D721Med (cell line): ENCODE measurements at regions not wholly inside any gene's neighbourhood (a gene's known extent, or its start where the extent isn't known, plus 50 kb on each side); places are given as distances from the start of the nearest gene placed in this dataset.

Experiments
- DNase-seq: peaks from one replicate; pipeline ENCODE4 v3.0.0; 2011; ENCODE audit warnings: low spot score; ENCODE audit not compliant: insufficient read length
- FAIRE-seq: peaks from 2 replicates; lab custom pipeline; 2011; peaks lifted over from hg19 to GRCh38; lab: Jason Lieb, UNC
- CTCF ChIP-seq: IDR thresholded peaks from 2 replicates; pipeline ENCODE4 v1.5.1; 2012; ENCODE audit warnings: mild to moderate bottlenecking, control low read depth; ENCODE audit not compliant: insufficient read depth; ENCODE audit errors: missing control alignments

DNA sequence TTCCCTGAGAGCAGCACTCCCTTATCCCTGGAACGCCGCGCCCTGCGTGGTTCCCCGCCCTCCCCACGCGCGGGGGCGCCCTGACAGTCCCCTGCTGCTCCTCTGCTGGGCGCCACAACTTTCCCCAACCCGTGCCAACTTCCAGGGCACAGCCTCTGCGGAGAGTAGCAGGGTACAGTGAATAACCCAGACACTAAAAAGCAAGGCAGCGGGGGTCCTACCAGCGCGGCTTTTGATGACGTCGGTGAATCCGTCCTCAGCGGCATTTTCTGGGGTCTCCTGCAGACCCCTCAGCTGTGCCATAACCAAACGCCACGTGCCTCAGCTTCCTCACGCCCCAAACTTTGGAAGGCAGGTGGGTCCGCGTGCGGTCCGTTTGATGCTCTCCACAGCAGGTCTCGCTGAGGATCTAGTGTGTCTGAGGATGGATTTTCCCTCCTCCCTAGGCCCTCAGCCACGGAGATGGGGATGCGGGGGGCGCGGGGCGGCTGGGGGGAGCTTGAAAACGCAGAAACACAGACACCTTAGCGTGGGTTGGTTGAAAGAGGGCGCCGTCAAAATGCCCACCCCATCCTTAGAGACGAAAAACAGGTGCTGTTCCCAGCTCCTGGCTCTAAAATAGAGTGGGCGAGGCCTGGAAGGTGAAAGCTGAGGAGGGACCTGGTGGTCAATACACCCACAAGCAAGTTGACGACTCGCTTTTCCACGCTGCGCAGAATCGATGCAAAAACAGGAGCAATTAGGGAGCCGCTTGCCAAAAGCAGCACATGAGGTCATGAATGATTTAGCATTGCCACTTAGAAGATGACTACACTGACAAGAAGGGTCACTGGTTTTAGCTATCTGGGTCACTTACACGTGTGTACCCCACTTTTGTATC, 405.6 kb downstream of the FAM47A start:
- TF ChIP-seq CTCF, result no peak
- FAIRE-seq (no peak), DNase-seq (no peak)

- TF ChIP-seq CTCF, result no peak
- FAIRE-seq, result no peak
- DNase-seq, result no peak
Measured at GRCh38 chrX:33725535-33726210, 406.4 kb downstream of the FAM47A start.

DNA sequence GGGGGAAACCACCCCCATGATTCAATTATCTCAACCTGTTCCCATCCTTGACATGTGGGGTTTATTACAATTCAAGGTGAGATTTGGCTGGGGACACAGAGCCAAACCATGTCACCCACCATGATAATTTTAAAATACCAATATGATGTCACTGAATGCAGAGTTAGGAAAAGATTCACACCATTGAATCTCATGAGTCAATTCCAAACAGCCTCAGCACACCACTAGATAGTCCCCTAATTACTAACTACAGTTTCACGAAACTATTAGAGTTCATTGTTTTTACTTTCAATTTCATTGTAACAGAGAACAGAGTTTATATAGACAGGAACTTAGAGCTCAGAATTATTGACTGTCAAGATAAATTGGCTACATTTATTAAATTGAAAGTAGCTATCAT, 410.2 kb downstream of the FAM47A start:
- DNase-seq, result no peak
- FAIRE-seq, result no peak
- no peak for TF ChIP-seq CTCF

DNA sequence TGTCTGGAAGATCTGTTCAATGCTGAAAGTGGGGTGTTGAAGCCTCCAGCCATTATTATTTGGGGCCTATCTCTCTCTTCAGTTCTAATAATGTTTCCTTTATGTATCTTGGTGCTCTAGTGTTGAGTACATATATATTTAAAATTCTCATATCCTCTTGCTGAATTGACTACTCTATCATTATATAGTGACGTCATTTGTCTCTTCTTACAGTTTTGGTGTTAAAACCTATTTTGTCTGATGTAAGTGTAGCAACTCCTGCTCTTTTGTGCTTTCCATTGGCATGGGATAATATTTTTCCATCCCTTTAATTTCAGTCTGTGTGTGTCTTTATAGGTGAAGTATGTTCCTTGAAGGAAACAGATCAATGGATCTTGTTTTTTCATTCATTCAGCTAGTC, 446.0 kb downstream of the FAM47A start:
- DNase-seq, result no peak
- FAIRE-seq, result no peak
- no peak for TF ChIP-seq CTCF
